ENCODE measurements at regions not wholly inside any gene's neighbourhood (a gene's known extent, or its start where the extent isn't known, plus 50 kb on each side); places are given as distances from the start of the nearest gene placed in this dataset.

- Histone ChIP-seq H3K36me3 (replicated peaks; ENCODE audit: low read depth, low read length) (no peaks in the 10 kb centered on the region), H3K79me2 (ENCODE audit: low read length) (no peaks in the 10 kb centered on the region), H4K20me1 (ENCODE audit: insufficient read depth, low read length) (no peaks in the 10 kb centered on the region), H3K27me3 (ENCODE audit: low read depth, low read length) (no peaks in the 10 kb centered on the region), H3K4me2 (ENCODE audit: low read length) (no peak overlapping the region), H3K4me3 (ENCODE audit: low read length) (no peak overlapping the region), H3K9me3 (ENCODE audit: insufficient read depth, low read length) (no peaks in the 10 kb centered on the region), H3K9ac (ENCODE audit: low read length) (no peak overlapping the region), H3K4me1 (ENCODE audit: low read length) (no peaks in the 10 kb centered on the region), H2AFZ (ENCODE audit: low read depth, low read length) (no peak overlapping the region), H3K27ac (ENCODE audit: low read length) (no peak overlapping the region)
- TF ChIP-seq CTCF (IDR thresholded peaks at IDR 0.05; ENCODE audit: low read depth, low read length) (no peak), EZH2phosphoT487 (IDR thresholded peaks at IDR 0.05; ENCODE audit: low read depth) (no peak)
Observed at GRCh38 chr2:122020377-122020776, 264.9 kb downstream of the TSN start.

- Histone ChIP-seq H3K9me3 (ENCODE audit: insufficient read depth, low read length) (no peaks in the 10 kb centered on the region), H3K4me3 (ENCODE audit: low read length) (no peak overlapping the region), H3K4me2 (ENCODE audit: low read length) (no peak overlapping the region), H3K9ac (ENCODE audit: low read length) (no peak overlapping the region), H3K27ac (ENCODE audit: low read length) (no peak overlapping the region), H3K4me1 (ENCODE audit: low read length) (no peaks in the 10 kb centered on the region), H3K79me2 (ENCODE audit: low read length) (no peaks in the 10 kb centered on the region), H3K27me3 (ENCODE audit: low read depth, low read length) (no peaks in the 10 kb centered on the region), H3K36me3 (replicated peaks; ENCODE audit: low read depth, low read length) (no peaks in the 10 kb centered on the region), H4K20me1 (ENCODE audit: insufficient read depth, low read length) (no peaks in the 10 kb centered on the region), H2AFZ (ENCODE audit: low read depth, low read length) (no peak overlapping the region)
- TF ChIP-seq CTCF (IDR thresholded peaks at IDR 0.05; ENCODE audit: low read depth, low read length) (no peak), EZH2phosphoT487 (IDR thresholded peaks at IDR 0.05; ENCODE audit: low read depth) (no peak)
Observed at GRCh38 chr2:122021941-122022340, 266.5 kb downstream of the TSN start.

GRCh38 chr2:122022531-122022930, 267.1 kb downstream of the TSN start:
- Histone ChIP-seq H3K4me2 (ENCODE audit: low read length) (no peak overlapping the region), H3K4me3 (ENCODE audit: low read length) (no peak overlapping the region), H2AFZ (ENCODE audit: low read depth, low read length) (no peak overlapping the region), H4K20me1 (ENCODE audit: insufficient read depth, low read length) (no peaks in the 10 kb centered on the region), H3K9ac (ENCODE audit: low read length) (no peak overlapping the region), H3K4me1 (ENCODE audit: low read length) (no peaks in the 10 kb centered on the region), H3K9me3 (ENCODE audit: insufficient read depth, low read length) (no peaks in the 10 kb centered on the region), H3K36me3 (replicated peaks; ENCODE audit: low read depth, low read length) (no peaks in the 10 kb centered on the region), H3K27me3 (ENCODE audit: low read depth, low read length) (no peaks in the 10 kb centered on the region), H3K79me2 (ENCODE audit: low read length) (no peaks in the 10 kb centered on the region), H3K27ac (ENCODE audit: low read length) (no peak overlapping the region)
- TF ChIP-seq CTCF (IDR thresholded peaks at IDR 0.05; ENCODE audit: low read depth, low read length) = no peak
- no peak for TF ChIP-seq EZH2phosphoT487 (IDR thresholded peaks at IDR 0.05; ENCODE audit: low read depth)

- H3K27ac ChIP-seq (ENCODE audit: low read length) = no peak overlapping the region
- no peaks in the 10 kb centered on the region for H4K20me1 ChIP-seq (ENCODE audit: insufficient read depth, low read length)
- H3K9ac ChIP-seq (ENCODE audit: low read length) = no peak overlapping the region
- H3K4me3 ChIP-seq (ENCODE audit: low read length) = no peak overlapping the region
- H2AFZ ChIP-seq (ENCODE audit: low read depth, low read length) = no peak overlapping the region
- H3K79me2 ChIP-seq (ENCODE audit: low read length) = no peaks in the 10 kb centered on the region
- no peaks in the 10 kb centered on the region for H3K36me3 ChIP-seq (replicated peaks; ENCODE audit: low read depth, low read length)
- no peak overlapping the region for H3K4me2 ChIP-seq (ENCODE audit: low read length)
- TF ChIP-seq EZH2phosphoT487 (IDR thresholded peaks at IDR 0.05; ENCODE audit: low read depth) = no peak
- TF ChIP-seq CTCF (IDR thresholded peaks at IDR 0.05; ENCODE audit: low read depth, low read length) = no peak
- no peaks in the 10 kb centered on the region for H3K4me1 ChIP-seq (ENCODE audit: low read length)
- H3K27me3 ChIP-seq (ENCODE audit: low read depth, low read length) = no peaks in the 10 kb centered on the region
- H3K9me3 ChIP-seq (ENCODE audit: insufficient read depth, low read length) = no peaks in the 10 kb centered on the region
Observed at GRCh38 chr2:122023059-122023864, 267.8 kb downstream of the TSN start.

All from OCI-LY3 (cell line).